Caco-2 (cell line): ENCODE measurements at regions not wholly inside any gene's neighbourhood (a gene's known extent, or its start where the extent isn't known, plus 50 kb on each side); places are given as distances from the start of the nearest gene placed in this dataset.

ENCODE experiments used
- BruUV-seq: library from RNA; stranded (reverse); fragments of 400-500 nt; replicated peaks from 2 replicates; lab custom pipeline; 2021; lab: Mats Ljungman, UMichigan
- CTCF ChIA-PET: fragments of 300-600 bp; sonication (Branson Sonifier 250); formaldehyde crosslinking; loops from one replicate; lab custom pipeline; 2022; ENCODE audit warnings: antibody characterized with exemption; lab: Charles Lee
- POLR2A ChIA-PET: fragments of 300-600 bp; sonication (Branson Sonifier 250); formaldehyde crosslinking; loops from one replicate; lab custom pipeline; 2022; ENCODE audit warnings: antibody characterized with exemption; lab: Charles Lee
- DNase-seq, 2 experiments: peaks; one replicate each; pipeline versions ENCODE4 v3.0.0 to v3.0.0-alpha.2; 2020 to 2022
- H3K27me3 ChIP-seq: replicated peaks from 2 replicates; pipeline ENCODE4 v1.6.0; 2011; ENCODE audit warnings: low read length; ENCODE audit not compliant: control insufficient read depth, insufficient read depth
- H3K36me3 ChIP-seq: 2 replicates; pipeline ENCODE4 v1.5.1; 2011; ENCODE audit warnings: low read length; ENCODE audit not compliant: control insufficient read depth, insufficient read depth
- H3K4me1 ChIP-seq: fragments of 250-450 bp; sonication (Bioruptor Pico); 2 replicates; pipeline ENCODE4 v1.5.1; 2020; ENCODE audit warnings: mild to moderate bottlenecking
- H3K4me3 ChIP-seq: 2 replicates; pipeline ENCODE4 v1.5.1; 2011; ENCODE audit warnings: low read depth, mild to moderate bottlenecking, control low read depth, low read length
- H3K9me3 ChIP-seq: fragments of 250-450 bp; sonication (Bioruptor Pico); 2 replicates; pipeline ENCODE4 v1.5.1; 2020; ENCODE audit warnings: mild to moderate bottlenecking, moderate library complexity
- H3K27ac Mint-ChIP-seq: one replicate; pipeline ENCODE4 v1.8.0; 2022; ENCODE audit warnings: mixed read lengths; ENCODE audit not compliant: unreplicated experiment
- H3K27me3 Mint-ChIP-seq: one replicate; pipeline ENCODE4 v1.8.0; 2022; ENCODE audit warnings: mixed read lengths; ENCODE audit not compliant: insufficient read depth, unreplicated experiment
- H3K36me3 Mint-ChIP-seq: one replicate; pipeline ENCODE4 v1.8.0; 2022; ENCODE audit warnings: mild to moderate bottlenecking, mixed read lengths; ENCODE audit not compliant: insufficient read depth, unreplicated experiment
- H3K4me1 Mint-ChIP-seq: one replicate; pipeline ENCODE4 v1.8.0; 2022; ENCODE audit warnings: low read depth, mixed read lengths; ENCODE audit not compliant: unreplicated experiment
- H3K4me3 Mint-ChIP-seq: one replicate; pipeline ENCODE4 v1.8.0; 2022; ENCODE audit warnings: mild to moderate bottlenecking, moderate library complexity, mixed read lengths; ENCODE audit not compliant: unreplicated experiment
- H3K9me3 Mint-ChIP-seq: one replicate; pipeline ENCODE4 v1.8.0; 2022; ENCODE audit warnings: mixed read lengths; ENCODE audit not compliant: unreplicated experiment
- CTCF ChIP-seq, 2 experiments: fragments of 200-600 bp in 1 of 2; IDR thresholded peaks; 1 replicate in 1 of 2; 2 replicates in 1 of 2; pipeline versions ENCODE4 v1.5.1 to v1.8.0; 2011 to 2022; ENCODE audit warnings: antibody characterized with exemption in 1 of 2, control low read depth in 1 of 2, inconsistent platforms in 1 of 2, low read depth in 1 of 2, low read length in 1 of 2, mild to moderate bottlenecking in 1 of 2, moderate library complexity in 1 of 2; ENCODE audit not compliant: insufficient read depth in 1 of 2, severe bottlenecking in 1 of 2, unreplicated experiment in 1 of 2
- intact Hi-C: fragments of 100-400 bp; cut with micrococcal nuclease; formaldehyde crosslinking; loops from one replicate; pipeline ENCODE4 v1.10.0; 2022; ENCODE audit not compliant: unreplicated experiment

- intact Hi-C loops: no loop called here
- ChIA-PET CTCF (no interaction called here), POLR2A (no interaction called here)
- Mint-ChIP-seq H3K36me3 (no peaks in the 10 kb centered on the region), H3K27ac (no peak overlapping the region), H3K27me3 (no peaks in the 10 kb centered on the region), H3K4me3 (no peak overlapping the region), H3K4me1 (no peaks in the 10 kb centered on the region), H3K9me3 (no peaks in the 10 kb centered on the region)
- H3K36me3 ChIP-seq: no peaks in the 10 kb centered on the region
- no peaks in the 10 kb centered on the region for H3K4me1 ChIP-seq
- H3K27me3 ChIP-seq: no peaks in the 10 kb centered on the region
- BruUV-seq: no TSS peak
- no peak for DNase-seq
- no peaks in the 10 kb centered on the region for H3K9me3 ChIP-seq
- no peak overlapping the region for H3K4me3 ChIP-seq
- no peak for TF ChIP-seq CTCF (IDR thresholded peaks at IDR 0.05; ENCODE audit: insufficient read depth in 1 of 2, low read depth in 1 of 2, low read length in 1 of 2, severe bottlenecking in 1 of 2, unreplicated experiment in 1 of 2)
These were observed 437.6 kb downstream of the ZEB2 start for GRCh38 chr2:144082327-144082726.

GRCh38 chr2:144081272-144081671 lies 438.6 kb downstream of the ZEB2 start:
- H3K9me3 ChIP-seq: no peaks in the 10 kb centered on the region
- Mint-ChIP-seq H3K9me3 (no peaks in the 10 kb centered on the region), H3K4me1 (no peaks in the 10 kb centered on the region), H3K27me3 (no peaks in the 10 kb centered on the region), H3K4me3 (no peak overlapping the region), H3K36me3 (no peaks in the 10 kb centered on the region), H3K27ac (no peak overlapping the region)
- intact Hi-C loops: no loop called here
- CTCF ChIA-PET: no interaction called here
- TF ChIP-seq CTCF (IDR thresholded peaks at IDR 0.05; ENCODE audit: insufficient read depth in 1 of 2, low read depth in 1 of 2, low read length in 1 of 2, severe bottlenecking in 1 of 2, unreplicated experiment in 1 of 2): no peak
- POLR2A ChIA-PET: no interaction called here
- BruUV-seq: no TSS peak
- H3K4me1 ChIP-seq: no peaks in the 10 kb centered on the region
- H3K27me3 ChIP-seq: no peaks in the 10 kb centered on the region
- DNase-seq: no peak
- no peak overlapping the region for H3K4me3 ChIP-seq
- H3K36me3 ChIP-seq: no peaks in the 10 kb centered on the region

DNA sequence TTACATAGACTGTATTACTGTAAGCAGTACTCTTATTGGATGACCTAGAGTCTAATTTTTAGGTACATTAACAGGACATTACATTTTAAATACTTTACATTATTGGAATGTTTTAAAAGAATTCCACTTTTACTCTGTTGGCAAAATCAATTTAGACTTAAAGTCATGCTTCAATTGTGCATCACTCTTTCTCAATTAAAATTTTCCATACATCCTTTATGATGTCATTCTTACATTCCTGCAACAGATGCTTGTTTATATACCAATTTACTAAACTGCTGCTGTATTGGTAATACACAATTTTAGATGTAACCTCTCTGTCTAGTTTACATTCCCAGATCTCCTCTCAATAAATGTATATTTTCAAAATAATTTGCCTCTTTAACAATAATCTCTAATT lies 440.1 kb downstream of the ZEB2 start:
- no peak overlapping the region for H3K4me3 ChIP-seq
- Mint-ChIP-seq H3K36me3 (no peaks in the 10 kb centered on the region), H3K4me3 (no peak overlapping the region), H3K4me1 (no peaks in the 10 kb centered on the region), H3K27me3 (no peaks in the 10 kb centered on the region), H3K27ac (no peak overlapping the region), H3K9me3 (no peaks in the 10 kb centered on the region)
- DNase-seq: no peak
- no TSS peak for BruUV-seq
- no peaks in the 10 kb centered on the region for H3K4me1 ChIP-seq
- ChIA-PET POLR2A (no interaction called here), CTCF (no interaction called here)
- intact Hi-C loops: loop anchor here (10.0 kb wide), 1 partner anchor 495 kb away; no protein-coding TSS in a partner anchor
- H3K36me3 ChIP-seq: no peaks in the 10 kb centered on the region
- TF ChIP-seq CTCF (IDR thresholded peaks at IDR 0.05; ENCODE audit: insufficient read depth in 1 of 2, low read depth in 1 of 2, low read length in 1 of 2, severe bottlenecking in 1 of 2, unreplicated experiment in 1 of 2): no peak
- H3K9me3 ChIP-seq: no peaks in the 10 kb centered on the region
- H3K27me3 ChIP-seq: no peaks in the 10 kb centered on the region
